ENCODE measurements at regions not wholly inside any gene's neighbourhood (a gene's known extent, or its start where the extent isn't known, plus 50 kb on each side); places are given as distances from the start of the nearest gene placed in this dataset.
"Not testable (repeated sequence)": the region's sequence is repeated elsewhere in the genome, so short reads cannot be mapped to it uniquely, and the experiment has no call there.

DNA sequence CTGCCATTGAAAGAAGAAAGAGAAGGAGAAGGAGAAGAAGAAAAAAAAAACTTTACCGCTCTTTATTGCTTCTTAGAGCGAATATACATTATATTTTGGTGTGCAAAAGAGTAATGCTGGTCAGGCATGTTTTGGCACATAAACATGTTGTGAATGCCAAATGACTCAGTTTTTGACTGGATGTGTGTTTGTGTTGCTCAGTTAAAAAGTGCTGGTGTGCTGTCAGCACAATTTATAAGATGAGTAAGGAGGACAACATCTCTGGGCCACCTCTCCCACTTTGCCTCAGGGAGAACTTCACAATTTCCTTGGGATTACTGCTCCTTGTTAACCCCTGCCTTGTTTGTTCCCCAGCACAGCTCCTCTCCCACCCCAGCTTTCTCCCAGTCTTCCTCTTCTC is 584.8 kb downstream of the ETNK1 start:
- DNase-seq (no peak), ATAC-seq (no peak)
- intact Hi-C loops (cut with DNase I), result no loop called here

GRCh38 chr12:23210573-23210972 is 585.6 kb downstream of the ETNK1 start:
- no peak for ATAC-seq
- intact Hi-C loops (cut with DNase I), result no loop called here
- no peak for DNase-seq

DNA sequence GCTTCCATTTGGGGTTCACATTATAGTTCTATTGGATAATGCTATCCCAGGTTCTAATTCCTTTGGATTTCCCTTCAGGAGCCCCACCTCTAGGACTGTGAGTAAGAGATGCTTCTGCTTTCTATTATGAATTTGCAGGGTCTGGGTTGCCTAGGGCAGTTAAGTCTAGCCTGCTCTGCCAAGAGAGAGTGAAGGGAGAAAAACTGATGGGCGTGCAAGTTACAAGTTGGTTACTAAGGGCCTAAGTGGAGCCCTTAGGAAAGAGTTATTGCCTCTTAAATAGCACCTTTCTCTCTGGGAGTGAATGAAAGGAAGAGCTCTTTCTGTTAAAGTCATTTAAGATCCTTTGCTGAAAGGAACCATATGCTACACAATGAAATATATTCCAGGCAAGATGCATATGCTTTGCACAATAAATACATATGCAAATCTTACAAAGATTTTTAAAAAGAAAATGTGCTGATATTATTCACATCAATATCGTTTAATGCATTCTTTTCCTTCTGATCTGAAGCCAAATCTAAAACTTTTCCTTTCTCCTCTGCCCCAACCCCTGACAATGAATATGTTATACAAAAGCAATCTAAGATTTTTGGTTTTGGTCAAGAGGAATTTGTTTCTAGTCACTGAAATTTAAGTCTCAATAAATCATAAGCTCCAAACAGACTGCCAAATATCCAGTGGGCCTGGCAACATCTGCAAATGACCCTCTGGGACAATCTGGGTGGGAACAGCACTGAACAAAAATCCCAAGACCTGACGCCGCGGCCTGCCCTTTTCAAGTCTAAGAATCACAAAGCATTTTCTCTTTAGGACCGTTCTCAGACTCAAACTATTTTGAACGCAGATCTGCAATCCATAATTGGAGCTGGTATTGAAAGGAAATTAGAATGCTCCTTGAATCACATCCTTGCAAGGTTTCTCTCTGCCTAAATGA is 586.7 kb downstream of the ETNK1 start:
- intact Hi-C loops (cut with DNase I), result no loop called here
- ATAC-seq (no peak), DNase-seq (no peak)

GRCh38 chr12:23217158-23217557 is 592.2 kb downstream of the ETNK1 start:
- intact Hi-C loops (cut with DNase I), result no loop called here
- ATAC-seq (no peak), DNase-seq (no peak)

GRCh38 chr12:23217667-23218066 is 592.7 kb downstream of the ETNK1 start:
- DNase-seq (no peak), ATAC-seq (peak in 1 of 2 donors; percentile 71)
- intact Hi-C loops (cut with DNase I), result no loop called here

GRCh38 chr12:23221066-23221465 is 596.1 kb downstream of the ETNK1 start:
- intact Hi-C loops (cut with DNase I), result no loop called here
- ATAC-seq (no peak), DNase-seq (no peak)

DNA sequence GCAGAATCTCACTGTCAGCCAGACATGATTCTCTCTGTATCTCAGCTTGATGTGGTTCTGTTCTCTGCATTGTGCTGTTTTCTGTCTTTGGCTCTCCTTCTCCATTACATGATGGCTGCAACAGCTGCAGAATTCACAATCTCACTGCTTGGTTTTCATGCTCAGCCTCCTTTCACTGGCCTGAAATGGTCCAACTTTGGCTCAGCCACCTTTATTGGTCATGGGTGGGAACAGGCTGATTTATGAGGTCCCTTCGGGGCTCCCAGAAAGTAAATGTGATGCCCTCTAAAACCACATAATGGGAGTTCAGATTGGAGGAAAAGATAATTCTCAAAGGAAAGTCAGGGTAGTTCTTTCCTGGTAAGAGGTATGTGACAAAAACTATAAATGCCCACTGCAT is 597.0 kb downstream of the ETNK1 start:
- intact Hi-C loops (cut with DNase I), result no loop called here
- no peak for DNase-seq
- ATAC-seq, result no peak

GRCh38 chr12:23222801-23223200 is 597.8 kb downstream of the ETNK1 start:
- DNase-seq (no peak), ATAC-seq (peak in 1 of 2 donors; percentile 85)
- intact Hi-C loops (cut with DNase I), result no loop called here

DNA sequence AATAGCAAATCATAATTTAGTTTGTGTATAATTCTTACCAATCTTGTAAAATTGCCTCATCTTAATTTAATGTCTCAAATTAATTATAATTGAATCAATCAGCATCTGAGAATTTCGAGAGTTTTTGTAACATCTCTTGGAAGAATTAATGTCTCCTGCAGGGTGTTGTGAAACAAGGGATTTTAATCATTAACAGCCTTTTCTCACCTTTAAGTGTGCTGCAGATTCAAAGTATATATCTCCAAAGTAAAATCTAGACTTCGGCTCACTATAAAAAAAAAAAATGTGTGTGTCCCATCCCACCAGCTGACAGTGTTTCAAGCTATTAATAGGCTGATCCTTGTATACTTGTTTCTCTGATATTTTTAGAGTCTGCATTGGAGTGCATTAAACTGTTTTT is 603.1 kb downstream of the ETNK1 start:
- intact Hi-C loops (cut with DNase I), result no loop called here
- ATAC-seq (peak in 1 of 2 donors; percentile 23), DNase-seq (no peak)

DNA sequence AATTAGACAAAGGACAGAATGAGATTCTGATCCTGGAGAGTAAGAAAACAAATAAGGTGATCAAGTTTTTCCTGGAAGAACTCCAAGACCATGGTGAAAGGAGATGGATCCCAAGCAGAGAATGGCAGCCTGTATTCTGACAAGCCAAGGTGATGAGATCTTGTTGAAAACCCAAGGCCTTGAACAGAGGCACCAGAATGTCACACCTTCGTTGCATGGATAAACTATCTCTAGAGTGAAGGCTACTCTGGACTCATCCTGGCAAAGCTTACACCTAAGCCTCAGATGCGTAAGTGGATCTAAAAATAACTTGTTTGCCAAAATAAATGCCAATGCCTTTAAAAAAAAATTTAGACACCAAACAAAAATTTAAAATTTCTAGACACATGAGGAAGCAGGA is 605.9 kb downstream of the ETNK1 start:
- DNase-seq (peak; percentile 25), ATAC-seq (peak; percentile 89 to 96)
- intact Hi-C loops (cut with DNase I), result no loop called here

- ATAC-seq (no peak), DNase-seq (no peak)
- intact Hi-C loops (cut with DNase I), result no loop called here
These were observed 611.3 kb downstream of the ETNK1 start for GRCh38 chr12:23236066-23236780.

DNA sequence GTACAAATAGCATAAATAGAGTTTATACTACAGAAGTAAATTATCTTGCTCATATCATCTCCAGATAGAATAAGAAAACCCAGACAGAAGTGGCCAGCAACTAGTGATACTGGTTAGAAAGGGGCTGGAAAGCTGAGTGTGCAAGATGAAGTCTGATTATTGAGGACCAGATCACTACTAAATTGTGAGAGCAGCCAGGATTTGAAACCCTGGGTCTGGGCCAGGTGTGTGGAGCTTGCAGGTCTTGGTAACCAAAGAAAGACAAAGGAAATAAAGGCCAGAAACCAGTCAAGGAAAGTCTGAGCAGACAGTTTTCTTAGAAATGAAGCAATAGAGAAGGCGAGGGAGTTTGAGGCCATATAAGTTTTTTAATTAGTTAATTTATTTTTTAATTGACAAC is 611.8 kb downstream of the ETNK1 start:
- DNase-seq (no peak), ATAC-seq (no peak)
- intact Hi-C loops (cut with DNase I), result no loop called here

- ATAC-seq, result no peak
- intact Hi-C loops (cut with DNase I), result no loop called here
These were observed 613.2 kb downstream of the ETNK1 start for GRCh38 chr12:23238190-23238589.

DNA sequence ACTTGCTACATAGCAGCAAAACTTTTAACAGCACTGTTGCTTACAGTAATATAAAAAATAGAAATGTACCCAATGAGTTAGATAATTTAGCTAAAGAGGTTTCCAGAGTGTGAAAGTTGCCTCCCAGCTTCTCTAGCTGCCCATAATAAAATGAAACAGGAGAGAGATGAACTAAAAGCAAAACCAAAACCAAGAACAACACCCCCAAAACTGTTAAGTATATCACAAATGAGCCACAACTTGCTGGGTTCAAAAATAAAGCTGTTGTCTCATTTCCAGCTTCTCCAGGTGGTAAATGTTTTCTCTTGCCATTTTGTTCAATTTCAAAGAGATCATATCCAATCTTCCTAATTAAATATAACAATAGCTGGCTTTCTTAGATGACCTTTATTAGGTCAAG is 614.0 kb downstream of the ETNK1 start:
- DNase-seq, result no peak
- no peak for ATAC-seq
- intact Hi-C loops (cut with DNase I), result no loop called here

More at GRCh38 chr12:23238190-23238589, 613.2 kb downstream of the ETNK1 start:
- no peak for DNase-seq

- intact Hi-C loops (cut with DNase I), result no loop called here
- ATAC-seq, result no peak
- no peak for DNase-seq
These were observed 620.2 kb downstream of the ETNK1 start for GRCh38 chr12:23245186-23245585.

DNA sequence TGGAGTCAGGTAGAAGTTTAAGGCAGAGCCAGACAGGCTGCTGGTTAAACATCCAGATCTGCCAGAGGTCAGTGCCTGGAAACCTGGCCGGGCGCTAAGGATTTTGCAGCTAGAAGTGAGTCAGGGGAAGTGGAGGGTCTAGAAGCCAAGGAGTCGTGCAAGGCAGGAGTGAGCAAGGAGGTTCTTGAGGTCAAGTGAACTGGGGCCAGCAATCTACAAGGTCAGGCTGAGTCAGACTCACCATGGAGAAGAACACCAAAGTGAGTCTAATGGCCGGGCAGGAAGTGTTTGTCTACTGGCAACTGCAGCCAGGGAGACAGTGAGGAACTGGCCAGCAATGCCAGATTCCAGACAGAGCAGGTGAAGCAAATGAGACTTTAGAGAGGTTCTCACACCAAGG is 628.2 kb downstream of the ETNK1 start:
- intact Hi-C loops (cut with DNase I), result no loop called here
- no peak for ATAC-seq
- no peak for DNase-seq

- ATAC-seq; intact Hi-C loops (cut with DNase I); DNase-seq: not testable (repeated sequence)
These were observed 628.9 kb downstream of the ETNK1 start for GRCh38 chr12:23253910-23254309.

- DNase-seq (no peak), ATAC-seq (peak; percentile 32 to 79)
- intact Hi-C loops (cut with DNase I), result no loop called here
These were observed 634.6 kb downstream of the ETNK1 start for GRCh38 chr12:23259558-23259957.

GRCh38 chr12:23262670-23263069 is 637.7 kb downstream of the ETNK1 start:
- DNase-seq (no peak), ATAC-seq (no peak)
- intact Hi-C loops (cut with DNase I), result no loop called here

GRCh38 chr12:23277831-23278230 is 652.9 kb downstream of the ETNK1 start:
- intact Hi-C loops (cut with DNase I), result no loop called here
- DNase-seq (no peak), ATAC-seq (no peak)

DNA sequence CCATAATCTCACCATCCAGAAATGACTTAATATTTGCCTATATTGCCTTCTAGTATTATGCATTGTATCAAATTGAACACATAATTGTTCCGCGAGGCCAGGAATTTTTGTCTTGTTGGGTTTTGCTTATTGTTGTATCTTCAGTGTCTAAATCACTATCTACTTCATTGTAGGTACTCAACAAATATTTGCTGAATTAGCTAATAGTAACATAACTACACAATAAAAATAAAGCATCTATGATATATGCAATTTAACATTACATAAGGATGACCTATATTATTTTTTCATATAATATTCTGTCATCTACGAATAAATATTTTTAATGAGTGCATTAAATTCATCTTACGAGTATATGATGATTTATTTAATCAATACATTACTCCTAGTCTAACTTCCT is 656.3 kb downstream of the ETNK1 start:
- no peak for ATAC-seq

More for the DNA sequence above, 656.3 kb downstream of the ETNK1 start:
- no peak for DNase-seq
- intact Hi-C loops (cut with DNase I), result no loop called here

Data from left cardiac atrium (tissue), 4 donors.